ENCODE measurements at regions not wholly inside any gene's neighbourhood (a gene's known extent, or its start where the extent isn't known, plus 50 kb on each side); places are given as distances from the start of the nearest gene placed in this dataset.

DNA sequence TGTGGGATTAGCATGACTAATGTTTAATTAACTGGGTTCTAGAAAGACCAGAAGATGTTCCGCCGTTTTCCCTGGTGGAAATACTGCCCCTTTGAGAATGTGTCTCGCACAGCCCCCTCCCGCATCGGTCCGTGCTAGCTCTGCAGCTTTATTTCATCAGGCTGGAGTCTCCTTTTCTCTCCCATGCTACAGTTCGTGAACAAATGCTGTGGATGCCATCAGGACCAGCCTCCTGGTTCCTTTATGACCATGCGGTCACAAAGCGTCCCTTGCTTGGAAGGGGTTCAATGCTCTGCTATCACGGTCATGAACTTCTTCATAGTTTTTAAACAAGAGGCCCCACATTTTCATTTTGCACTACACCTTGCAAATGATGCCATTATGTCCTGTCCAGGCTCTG lies 157.7 kb upstream of the TMEM132C start:
- FAIRE-seq (no peak), DNase-seq (ENCODE audit: low read depth, low spot score) (no peak), ATAC-seq (no peak)
- in situ Hi-C loops (cut with MboI) (no loop called here), intact Hi-C loops (cut with micrococcal nuclease; ENCODE audit: unreplicated experiment) (no loop called here)
- no peak overlapping the region for H3K4me3 ChIP-seq
- no peak overlapping the region for H2AFZ ChIP-seq (ENCODE audit: control insufficient read depth, low read depth, low read length)
- ChIA-PET CTCF (no interaction called here), SMC1A (ENCODE audit: uncharacterized antibody, unreplicated experiment) (no interaction called here), POLR2A (no interaction called here), RAD21 (ENCODE audit: unreplicated experiment) (no interaction called here)
- H3K4me1 ChIP-seq (ENCODE audit: control insufficient read depth, insufficient read depth, low read length) = no peaks in the 10 kb centered on the region
- 54% methylated on average over 10 of the region's 10 CpGs for WGBS (ENCODE audit: insufficient coverage, insufficient replicate concordance, low lambda C conversion rate, missing lambda C conversion rate)
- no peaks in the 10 kb centered on the region for H3K79me2 ChIP-seq (ENCODE audit: control insufficient read depth, insufficient read depth, low read length)
- no peaks in the 10 kb centered on the region for H3K36me3 ChIP-seq (ENCODE audit: control insufficient read depth in 2 of 2, insufficient read depth in 2 of 2, low read length in 1 of 2)
- no peak overlapping the region for H3K27ac ChIP-seq (ENCODE audit: control insufficient read depth, insufficient read depth)
- no TSS peak for BruUV-seq (replicated peaks)
- no peak overlapping the region for H3K4me2 ChIP-seq (ENCODE audit: control insufficient read depth, insufficient read depth)
- no peaks in the 10 kb centered on the region for H3K27me3 ChIP-seq (replicated peaks in 1 of 2; ENCODE audit: control insufficient read depth in 2 of 2, insufficient read depth in 2 of 2, low read length in 1 of 2)
- H3K9ac ChIP-seq (ENCODE audit: control insufficient read depth, insufficient read depth, low read length) = no peak overlapping the region
- no peaks in the 10 kb centered on the region for H4K20me1 ChIP-seq (ENCODE audit: control insufficient read depth, insufficient read depth)
- no peaks in the 10 kb centered on the region for H3K9me3 ChIP-seq (replicated peaks; ENCODE audit: control insufficient read depth, insufficient read depth, low read length)
- TF ChIP-seq KLF5 (IDR thresholded peaks at IDR 0.05; ENCODE audit: partially characterized antibody) (no peak), MXI1 (IDR thresholded peaks at IDR 0.05; ENCODE audit: low read depth, low read length) (no peak), TCF3 (IDR thresholded peaks at IDR 0.05; ENCODE audit: borderline replicate concordance, insufficient read depth, low read depth, low read length) (no peak), POLR2AphosphoS2 (IDR thresholded peaks at IDR 0.05; ENCODE audit: low read depth, low read length) (no peak), CHD2 (IDR thresholded peaks at IDR 0.05; ENCODE audit: borderline replicate concordance, low read depth, low read length) (no peak), GATAD2B (conservative IDR thresholded peaks at IDR 0.05; ENCODE audit: low read depth) (no peak), PAX5 (IDR thresholded peaks at IDR 0.05; ENCODE audit: borderline replicate concordance, low read depth, low read length) (no peak), YY1 (IDR thresholded peaks at IDR 0.05; ENCODE audit: low read depth, low read length) (no peak), ZNF207 (IDR thresholded peaks at IDR 0.05; ENCODE audit: borderline replicate concordance) (no peak), ZSCAN29 (IDR thresholded peaks at IDR 0.05) (no peak), CBX3 (IDR thresholded peaks at IDR 0.05; ENCODE audit: borderline replicate concordance, low read depth) (no peak), SP1 (IDR thresholded peaks at IDR 0.05; ENCODE audit: low read depth, low read length) (no peak), HCFC1 (IDR thresholded peaks at IDR 0.05; ENCODE audit: low read length) (no peak)
- TF ChIP-seq, protein P1, sequence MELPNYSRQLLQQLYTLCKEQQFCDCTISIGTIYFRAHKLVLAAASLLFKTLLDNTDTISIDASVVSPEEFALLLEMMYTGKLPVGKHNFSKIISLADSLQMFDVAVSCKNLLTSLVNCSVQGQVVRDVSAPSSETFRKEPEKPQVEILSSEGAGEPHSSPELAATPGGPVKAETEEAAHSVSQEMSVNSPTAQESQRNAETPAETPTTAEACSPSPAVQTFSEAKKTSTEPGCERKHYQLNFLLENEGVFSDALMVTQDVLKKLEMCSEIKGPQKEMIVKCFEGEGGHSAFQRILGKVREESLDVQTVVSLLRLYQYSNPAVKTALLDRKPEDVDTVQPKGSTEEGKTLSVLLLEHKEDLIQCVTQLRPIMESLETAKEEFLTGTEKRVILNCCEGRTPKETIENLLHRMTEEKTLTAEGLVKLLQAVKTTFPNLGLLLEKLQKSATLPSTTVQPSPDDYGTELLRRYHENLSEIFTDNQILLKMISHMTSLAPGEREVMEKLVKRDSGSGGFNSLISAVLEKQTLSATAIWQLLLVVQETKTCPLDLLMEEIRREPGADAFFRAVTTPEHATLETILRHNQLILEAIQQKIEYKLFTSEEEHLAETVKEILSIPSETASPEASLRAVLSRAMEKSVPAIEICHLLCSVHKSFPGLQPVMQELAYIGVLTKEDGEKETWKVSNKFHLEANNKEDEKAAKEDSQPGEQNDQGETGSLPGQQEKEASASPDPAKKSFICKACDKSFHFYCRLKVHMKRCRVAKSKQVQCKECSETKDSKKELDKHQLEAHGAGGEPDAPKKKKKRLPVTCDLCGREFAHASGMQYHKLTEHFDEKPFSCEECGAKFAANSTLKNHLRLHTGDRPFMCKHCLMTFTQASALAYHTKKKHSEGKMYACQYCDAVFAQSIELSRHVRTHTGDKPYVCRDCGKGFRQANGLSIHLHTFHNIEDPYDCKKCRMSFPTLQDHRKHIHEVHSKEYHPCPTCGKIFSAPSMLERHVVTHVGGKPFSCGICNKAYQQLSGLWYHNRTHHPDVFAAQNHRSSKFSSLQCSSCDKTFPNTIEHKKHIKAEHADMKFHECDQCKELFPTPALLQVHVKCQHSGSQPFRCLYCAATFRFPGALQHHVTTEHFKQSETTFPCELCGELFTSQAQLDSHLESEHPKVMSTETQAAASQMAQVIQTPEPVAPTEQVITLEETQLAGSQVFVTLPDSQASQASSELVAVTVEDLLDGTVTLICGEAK (IDR thresholded peaks at IDR 0.05; ENCODE audit: borderline replicate concordance) = no peak
- TF ChIP-seq, protein P2, sequence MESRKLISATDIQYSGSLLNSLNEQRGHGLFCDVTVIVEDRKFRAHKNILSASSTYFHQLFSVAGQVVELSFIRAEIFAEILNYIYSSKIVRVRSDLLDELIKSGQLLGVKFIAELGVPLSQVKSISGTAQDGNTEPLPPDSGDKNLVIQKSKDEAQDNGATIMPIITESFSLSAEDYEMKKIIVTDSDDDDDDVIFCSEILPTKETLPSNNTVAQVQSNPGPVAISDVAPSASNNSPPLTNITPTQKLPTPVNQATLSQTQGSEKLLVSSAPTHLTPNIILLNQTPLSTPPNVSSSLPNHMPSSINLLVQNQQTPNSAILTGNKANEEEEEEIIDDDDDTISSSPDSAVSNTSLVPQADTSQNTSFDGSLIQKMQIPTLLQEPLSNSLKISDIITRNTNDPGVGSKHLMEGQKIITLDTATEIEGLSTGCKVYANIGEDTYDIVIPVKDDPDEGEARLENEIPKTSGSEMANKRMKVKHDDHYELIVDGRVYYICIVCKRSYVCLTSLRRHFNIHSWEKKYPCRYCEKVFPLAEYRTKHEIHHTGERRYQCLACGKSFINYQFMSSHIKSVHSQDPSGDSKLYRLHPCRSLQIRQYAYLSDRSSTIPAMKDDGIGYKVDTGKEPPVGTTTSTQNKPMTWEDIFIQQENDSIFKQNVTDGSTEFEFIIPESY (IDR thresholded peaks at IDR 0.05) = no peak
- TF ChIP-seq, protein P3, sequence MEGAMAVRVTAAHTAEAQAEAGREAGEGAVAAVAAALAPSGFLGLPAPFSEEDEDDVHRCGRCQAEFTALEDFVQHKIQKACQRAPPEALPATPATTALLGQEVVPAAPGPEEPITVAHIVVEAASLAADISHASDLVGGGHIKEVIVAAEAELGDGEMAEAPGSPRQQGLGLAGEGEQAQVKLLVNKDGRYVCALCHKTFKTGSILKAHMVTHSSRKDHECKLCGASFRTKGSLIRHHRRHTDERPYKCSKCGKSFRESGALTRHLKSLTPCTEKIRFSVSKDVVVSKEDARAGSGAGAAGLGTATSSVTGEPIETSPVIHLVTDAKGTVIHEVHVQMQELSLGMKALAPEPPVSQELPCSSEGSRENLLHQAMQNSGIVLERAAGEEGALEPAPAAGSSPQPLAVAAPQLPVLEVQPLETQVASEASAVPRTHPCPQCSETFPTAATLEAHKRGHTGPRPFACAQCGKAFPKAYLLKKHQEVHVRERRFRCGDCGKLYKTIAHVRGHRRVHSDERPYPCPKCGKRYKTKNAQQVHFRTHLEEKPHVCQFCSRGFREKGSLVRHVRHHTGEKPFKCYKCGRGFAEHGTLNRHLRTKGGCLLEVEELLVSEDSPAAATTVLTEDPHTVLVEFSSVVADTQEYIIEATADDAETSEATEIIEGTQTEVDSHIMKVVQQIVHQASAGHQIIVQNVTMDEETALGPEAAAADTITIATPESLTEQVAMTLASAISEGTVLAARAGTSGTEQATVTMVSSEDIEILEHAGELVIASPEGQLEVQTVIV (IDR thresholded peaks at IDR 0.05; ENCODE audit: borderline replicate concordance, partially characterized antibody) = no peak
- TF ChIP-seq, protein P4, sequence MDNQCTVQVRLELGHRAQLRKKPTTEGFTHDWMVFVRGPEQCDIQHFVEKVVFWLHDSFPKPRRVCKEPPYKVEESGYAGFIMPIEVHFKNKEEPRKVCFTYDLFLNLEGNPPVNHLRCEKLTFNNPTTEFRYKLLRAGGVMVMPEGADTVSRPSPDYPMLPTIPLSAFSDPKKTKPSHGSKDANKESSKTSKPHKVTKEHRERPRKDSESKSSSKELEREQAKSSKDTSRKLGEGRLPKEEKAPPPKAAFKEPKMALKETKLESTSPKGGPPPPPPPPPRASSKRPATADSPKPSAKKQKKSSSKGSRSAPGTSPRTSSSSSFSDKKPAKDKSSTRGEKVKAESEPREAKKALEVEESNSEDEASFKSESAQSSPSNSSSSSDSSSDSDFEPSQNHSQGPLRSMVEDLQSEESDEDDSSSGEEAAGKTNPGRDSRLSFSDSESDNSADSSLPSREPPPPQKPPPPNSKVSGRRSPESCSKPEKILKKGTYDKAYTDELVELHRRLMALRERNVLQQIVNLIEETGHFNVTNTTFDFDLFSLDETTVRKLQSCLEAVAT (IDR thresholded peaks at IDR 0.05) = no peak
